SK-N-MC (cell line): ENCODE measurements at regions not wholly inside any gene's neighbourhood (a gene's known extent, or its start where the extent isn't known, plus 50 kb on each side); places are given as distances from the start of the nearest gene placed in this dataset.

Experiments
- DNase-seq: peaks from one replicate; pipeline ENCODE4 v3.0.0-alpha.2; 2011; ENCODE audit warnings: low read depth, low spot score
- H3K27ac ChIP-seq: fragments of 200-600 bp; sonication (generic); 2 replicates; pipeline ENCODE4 v1.5.1; 2016; ENCODE audit warnings: mixed run types
- H3K36me3 ChIP-seq: fragments of 200-600 bp; sonication (generic); 2 replicates; pipeline ENCODE4 v1.6.1; 2017; ENCODE audit warnings: antibody characterized with exemption, low read length, mixed read lengths; ENCODE audit not compliant: insufficient read depth
- H3K4me3 ChIP-seq: fragments of 200-600 bp; sonication (generic); 2 replicates; pipeline ENCODE4 v1.5.1; 2016
- H3K9ac ChIP-seq: fragments of 200-600 bp; sonication (generic); 2 replicates; pipeline ENCODE4 v1.8.0; 2017; ENCODE audit warnings: mixed run types, mixed read lengths; ENCODE audit not compliant: insufficient read length
- H3K9me3 ChIP-seq: fragments of 200-600 bp; sonication (generic); 2 replicates; pipeline ENCODE4 v1.6.1; 2017; ENCODE audit warnings: low read depth, mild to moderate bottlenecking, antibody characterized with exemption, low read length, moderate library complexity, mixed read lengths
- EZH2 ChIP-seq: fragments of 200-600 bp; sonication (generic); IDR thresholded peaks from one replicate; pipeline ENCODE4 v1.6.1; 2017; ENCODE audit warnings: antibody characterized with exemption
- FOXP2 ChIP-seq: optimal IDR thresholded peaks from 2 replicates; pipeline ENCODE3; 2011; ENCODE audit warnings: mild to moderate bottlenecking, moderate library complexity; ENCODE audit not compliant: insufficient read depth; ENCODE audit errors: extremely low read length, control extremely low read depth
- POLR2AphosphoS5 ChIP-seq: IDR thresholded peaks from 2 replicates; pipeline ENCODE4 v1.6.1; 2012; ENCODE audit warnings: mild to moderate bottlenecking, low read depth, low read length, borderline replicate concordance

- DNase-seq: no peak
- H3K36me3 ChIP-seq: no peaks in the 10 kb centered on the region
- no peaks in the 10 kb centered on the region for H3K9me3 ChIP-seq
- H3K4me3 ChIP-seq: no peak overlapping the region
- TF ChIP-seq FOXP2 (no peak), POLR2AphosphoS5 (no peak), EZH2 (no peak)
- no peak overlapping the region for H3K9ac ChIP-seq
- no peak overlapping the region for H3K27ac ChIP-seq
Observed at GRCh38 chr14:23773981-23774380, 137.8 kb downstream of the DHRS2 start.

GRCh38 chr14:23776296-23776695 lies 140.1 kb downstream of the DHRS2 start:
- no peaks in the 10 kb centered on the region for H3K36me3 ChIP-seq
- H3K4me3 ChIP-seq: no peak overlapping the region
- TF ChIP-seq POLR2AphosphoS5 (no peak), EZH2 (no peak), FOXP2 (no peak)
- H3K9me3 ChIP-seq: no peaks in the 10 kb centered on the region
- DNase-seq: no peak
- no peak overlapping the region for H3K9ac ChIP-seq
- H3K27ac ChIP-seq: no peak overlapping the region

- Histone ChIP-seq H3K36me3 (no peaks in the 10 kb centered on the region), H3K27ac (no peak overlapping the region), H3K9ac (no peak overlapping the region), H3K9me3 (no peaks in the 10 kb centered on the region), H3K4me3 (no peak overlapping the region)
- TF ChIP-seq EZH2 (no peak), POLR2AphosphoS5 (no peak), FOXP2 (no peak)
- DNase-seq: no peak
Observed at GRCh38 chr14:23785208-23785607, 149.0 kb downstream of the DHRS2 start.

GRCh38 chr14:23787436-23787835 lies 151.3 kb downstream of the DHRS2 start:
- Histone ChIP-seq H3K4me3 (no peak overlapping the region), H3K9ac (no peak overlapping the region), H3K36me3 (no peaks in the 10 kb centered on the region), H3K27ac (no peak overlapping the region), H3K9me3 (no peaks in the 10 kb centered on the region)
- no peak for DNase-seq
- TF ChIP-seq POLR2AphosphoS5 (no peak), EZH2 (no peak), FOXP2 (no peak)

GRCh38 chr14:23789696-23790095 lies 153.5 kb downstream of the DHRS2 start:
- H3K9me3 ChIP-seq: no peaks in the 10 kb centered on the region
- no peak overlapping the region for H3K27ac ChIP-seq
- H3K4me3 ChIP-seq: no peak overlapping the region
- H3K9ac ChIP-seq: no peak overlapping the region
- H3K36me3 ChIP-seq: no peaks in the 10 kb centered on the region
- no peak for DNase-seq
- TF ChIP-seq POLR2AphosphoS5: no peak
- TF ChIP-seq EZH2: no peak
- TF ChIP-seq FOXP2: no peak

- TF ChIP-seq POLR2AphosphoS5: no peak
- no peak for TF ChIP-seq EZH2
- no peak for TF ChIP-seq FOXP2
- no peaks in the 10 kb centered on the region for H3K36me3 ChIP-seq
- H3K4me3 ChIP-seq: no peak overlapping the region
- no peaks in the 10 kb centered on the region for H3K9me3 ChIP-seq
- no peak overlapping the region for H3K27ac ChIP-seq
- H3K9ac ChIP-seq: no peak overlapping the region
- no peak for DNase-seq
Observed at GRCh38 chr14:23793532-23793931, 157.4 kb downstream of the DHRS2 start.

- Histone ChIP-seq H3K9ac (no peak overlapping the region), H3K27ac (no peak overlapping the region), H3K9me3 (no peaks in the 10 kb centered on the region), H3K36me3 (no peaks in the 10 kb centered on the region), H3K4me3 (no peak overlapping the region)
- DNase-seq: no peak
- TF ChIP-seq FOXP2: no peak
- no peak for TF ChIP-seq EZH2
- TF ChIP-seq POLR2AphosphoS5: no peak
Observed at GRCh38 chr14:23800811-23801210, 152.8 kb upstream of the DHRS4 start.

- H3K36me3 ChIP-seq: no peaks in the 10 kb centered on the region
- no peak overlapping the region for H3K9ac ChIP-seq
- TF ChIP-seq EZH2 (no peak), FOXP2 (no peak), POLR2AphosphoS5 (no peak)
- H3K9me3 ChIP-seq: no peaks in the 10 kb centered on the region
- H3K27ac ChIP-seq: no peak overlapping the region
- H3K4me3 ChIP-seq: no peak overlapping the region
- DNase-seq: no peak
Observed at GRCh38 chr14:23801766-23802165, 151.8 kb upstream of the DHRS4 start.

GRCh38 chr14:23804817-23805216 lies 148.8 kb upstream of the DHRS4 start:
- Histone ChIP-seq H3K4me3 (no peak overlapping the region), H3K9me3 (no peaks in the 10 kb centered on the region), H3K27ac (no peak overlapping the region), H3K36me3 (no peaks in the 10 kb centered on the region), H3K9ac (no peak overlapping the region)
- TF ChIP-seq EZH2 (no peak), FOXP2 (no peak), POLR2AphosphoS5 (no peak)
- no peak for DNase-seq
